ENCODE measurements at regions not wholly inside any gene's neighbourhood (a gene's known extent, or its start where the extent isn't known, plus 50 kb on each side); places are given as distances from the start of the nearest gene placed in this dataset.

- Mint-ChIP-seq H3K4me3 (no peak overlapping the region), H3K27me3 (no peaks in the 10 kb centered on the region), H3K9me3 (no peaks in the 10 kb centered on the region), H3K4me1 (no peaks in the 10 kb centered on the region), H3K36me3 (ENCODE audit: low read depth) (no peaks in the 10 kb centered on the region), H3K27ac (no peak overlapping the region)
- no peak for DNase-seq
- intact Hi-C loops (cut with micrococcal nuclease), result no loop called here
Observed at GRCh38 chr4:165737309-165737972, 135.6 kb upstream of the TLL1 start.

DNA sequence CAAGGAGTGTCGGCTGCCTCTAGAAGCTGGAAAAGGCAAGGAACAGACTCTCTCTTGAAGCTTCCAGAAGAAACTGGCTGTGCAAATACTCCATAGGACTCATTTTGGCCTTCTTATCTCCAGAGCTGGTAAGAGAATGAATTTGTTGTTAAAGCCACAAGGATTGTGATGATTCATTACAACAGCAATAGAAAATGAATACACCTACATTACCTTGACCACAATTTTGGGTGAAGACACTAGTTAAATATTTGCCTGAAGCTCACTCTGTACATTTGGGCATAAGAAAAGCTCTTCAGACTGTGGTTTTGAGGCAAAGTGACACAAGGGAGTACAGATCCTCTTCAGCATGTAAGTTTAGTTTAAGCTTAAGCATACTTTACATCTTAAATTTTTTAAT, 134.5 kb upstream of the TLL1 start:
- Mint-ChIP-seq H3K9me3 (no peaks in the 10 kb centered on the region), H3K4me3 (no peak overlapping the region), H3K27ac (no peak overlapping the region)

GRCh38 chr4:165740911-165741310, 132.1 kb upstream of the TLL1 start:
- Mint-ChIP-seq H3K9me3 (no peaks in the 10 kb centered on the region), H3K27ac (no peak overlapping the region), H3K4me3 (no peak overlapping the region), H3K27me3 (no peaks in the 10 kb centered on the region), H3K36me3 (ENCODE audit: low read depth) (no peaks in the 10 kb centered on the region), H3K4me1 (no peaks in the 10 kb centered on the region)
- no peak for DNase-seq
- intact Hi-C loops (cut with micrococcal nuclease), result no loop called here

More for the DNA sequence above, 134.5 kb upstream of the TLL1 start:
- no peak for DNase-seq
- no peaks in the 10 kb centered on the region for H3K4me1 Mint-ChIP-seq
- H3K27me3 Mint-ChIP-seq, result no peaks in the 10 kb centered on the region
- no peaks in the 10 kb centered on the region for H3K36me3 Mint-ChIP-seq (ENCODE audit: low read depth)
- intact Hi-C loops (cut with micrococcal nuclease), result no loop called here

DNA sequence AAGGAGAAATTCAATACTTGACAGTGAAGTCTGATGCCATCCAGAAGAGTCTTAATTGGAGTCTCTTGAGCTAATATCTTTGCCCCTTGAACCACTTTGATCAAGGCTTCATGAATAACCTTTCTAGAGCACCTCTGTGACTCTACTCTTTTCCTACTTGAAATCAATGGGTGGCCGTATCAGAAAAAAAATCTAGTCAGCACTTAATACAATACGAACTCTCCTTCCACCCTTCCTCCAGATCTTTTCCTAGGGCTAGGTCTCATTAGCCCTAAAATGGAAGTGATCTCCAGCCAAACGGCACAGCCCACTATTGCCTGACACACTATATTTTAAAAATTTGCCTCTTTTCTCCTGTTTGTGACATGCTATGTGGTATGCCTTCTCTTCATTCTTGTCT, 129.6 kb upstream of the TLL1 start:
- Mint-ChIP-seq H3K4me3 (no peak overlapping the region), H3K9me3 (no peaks in the 10 kb centered on the region)

DNA sequence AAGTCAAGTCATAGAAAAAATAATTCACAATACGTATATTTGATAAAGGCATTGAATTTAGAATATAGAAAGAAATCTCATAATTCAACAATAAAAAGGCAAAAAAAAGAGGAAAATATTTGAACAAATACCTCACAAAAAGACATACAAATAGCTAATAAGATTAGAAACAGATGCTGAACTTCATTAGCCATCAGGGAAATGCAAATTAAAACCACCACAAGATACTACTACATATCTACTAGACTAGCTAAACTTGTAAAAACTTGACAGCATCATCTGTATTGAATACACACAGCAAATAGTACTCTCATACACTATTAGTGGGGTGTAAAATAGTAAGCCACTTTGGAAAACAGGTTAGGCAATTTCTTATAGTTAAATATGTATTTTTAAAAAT, 128.7 kb upstream of the TLL1 start:
- H3K9me3 Mint-ChIP-seq, result no peaks in the 10 kb centered on the region
- H3K27me3 Mint-ChIP-seq, result no peaks in the 10 kb centered on the region
- no peak overlapping the region for H3K27ac Mint-ChIP-seq
- DNase-seq, result no peak
- no peaks in the 10 kb centered on the region for H3K36me3 Mint-ChIP-seq (ENCODE audit: low read depth)
- intact Hi-C loops (cut with micrococcal nuclease), result no loop called here
- no peak overlapping the region for H3K4me3 Mint-ChIP-seq
- no peaks in the 10 kb centered on the region for H3K4me1 Mint-ChIP-seq

More for the DNA sequence above, 129.6 kb upstream of the TLL1 start:
- H3K27me3 Mint-ChIP-seq, result no peaks in the 10 kb centered on the region
- DNase-seq, result no peak
- H3K27ac Mint-ChIP-seq, result no peak overlapping the region
- no peaks in the 10 kb centered on the region for H3K4me1 Mint-ChIP-seq
- H3K36me3 Mint-ChIP-seq (ENCODE audit: low read depth), result no peaks in the 10 kb centered on the region
- intact Hi-C loops (cut with micrococcal nuclease), result no loop called here

- intact Hi-C loops (cut with micrococcal nuclease), result no loop called here
- Mint-ChIP-seq H3K4me1 (no peaks in the 10 kb centered on the region), H3K36me3 (ENCODE audit: low read depth) (no peaks in the 10 kb centered on the region), H3K27me3 (no peaks in the 10 kb centered on the region), H3K9me3 (no peaks in the 10 kb centered on the region), H3K4me3 (no peak overlapping the region), H3K27ac (no peak overlapping the region)
- DNase-seq, result no peak
Observed at GRCh38 chr4:165748321-165748720, 124.7 kb upstream of the TLL1 start.

DNA sequence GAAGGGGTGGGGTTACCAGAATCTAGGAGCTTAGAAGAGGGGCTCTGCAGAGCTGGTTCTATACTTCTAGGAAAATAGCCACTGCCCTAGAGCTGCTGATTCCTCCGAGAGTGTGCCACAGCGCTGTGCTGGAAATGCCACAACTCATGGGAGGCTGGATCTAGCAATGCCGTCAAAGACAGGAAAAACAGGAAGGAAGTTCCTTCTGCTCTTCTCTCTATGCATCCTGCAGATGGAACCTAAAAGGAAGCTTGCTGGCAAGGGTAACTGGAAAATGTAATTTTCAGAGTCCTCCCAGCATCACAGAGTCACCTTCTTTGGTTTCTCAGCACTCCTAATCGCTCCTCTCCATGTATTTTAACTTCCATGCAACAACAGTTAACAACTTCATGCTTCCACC, 121.2 kb upstream of the TLL1 start:
- Mint-ChIP-seq H3K9me3 (no peaks in the 10 kb centered on the region), H3K4me3 (no peak overlapping the region), H3K27ac (no peak overlapping the region), H3K27me3 (no peaks in the 10 kb centered on the region), H3K36me3 (ENCODE audit: low read depth) (no peaks in the 10 kb centered on the region), H3K4me1 (no peaks in the 10 kb centered on the region)
- DNase-seq, result no peak
- intact Hi-C loops (cut with micrococcal nuclease), result no loop called here

DNA sequence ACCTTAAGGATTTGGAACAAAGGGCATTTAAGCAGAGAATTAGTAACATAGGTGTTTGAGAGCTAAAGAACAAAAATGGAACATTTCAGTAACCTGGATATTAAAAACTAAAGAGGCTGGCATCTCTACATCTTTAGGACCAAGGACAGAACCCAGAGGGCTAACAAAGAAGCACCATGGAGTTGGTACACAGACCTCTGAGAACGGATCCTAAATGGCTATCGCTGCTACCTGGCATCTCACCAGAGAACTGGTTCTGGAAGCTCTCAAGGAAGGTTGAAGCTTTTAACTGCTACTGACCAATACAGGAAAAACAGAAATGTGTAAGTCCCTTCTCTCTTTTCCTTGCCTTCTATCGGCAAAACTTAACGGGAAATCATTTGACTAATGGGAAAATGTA, 118.4 kb upstream of the TLL1 start:
- intact Hi-C loops (cut with micrococcal nuclease), result no loop called here
- no peaks in the 10 kb centered on the region for H3K27me3 Mint-ChIP-seq
- no peak overlapping the region for H3K4me3 Mint-ChIP-seq
- no peaks in the 10 kb centered on the region for H3K4me1 Mint-ChIP-seq
- no peaks in the 10 kb centered on the region for H3K9me3 Mint-ChIP-seq
- no peaks in the 10 kb centered on the region for H3K36me3 Mint-ChIP-seq (ENCODE audit: low read depth)
- H3K27ac Mint-ChIP-seq, result no peak overlapping the region
- DNase-seq, result no peak

DNA sequence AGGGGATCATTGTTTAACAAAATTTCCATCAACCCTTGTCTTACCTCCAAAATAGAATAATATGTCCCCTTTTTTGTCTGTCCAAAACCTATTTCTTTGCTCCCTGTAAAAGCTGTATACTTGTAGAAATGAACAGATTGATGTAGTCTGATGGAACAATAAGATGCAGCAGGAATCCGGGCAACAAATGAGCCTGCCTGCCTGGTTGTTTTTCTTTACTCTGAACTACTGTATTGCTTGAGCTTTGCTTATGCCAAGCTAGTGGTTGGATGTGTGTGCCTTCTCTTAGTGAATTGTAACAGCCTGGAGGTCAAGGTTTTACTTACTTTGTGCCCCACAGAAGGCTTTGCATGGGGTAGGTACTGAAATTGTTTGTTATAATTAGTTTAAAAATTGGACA, 116.2 kb upstream of the TLL1 start:
- no peaks in the 10 kb centered on the region for H3K4me1 Mint-ChIP-seq
- H3K36me3 Mint-ChIP-seq (ENCODE audit: low read depth), result no peaks in the 10 kb centered on the region
- no peaks in the 10 kb centered on the region for H3K27me3 Mint-ChIP-seq

DNA sequence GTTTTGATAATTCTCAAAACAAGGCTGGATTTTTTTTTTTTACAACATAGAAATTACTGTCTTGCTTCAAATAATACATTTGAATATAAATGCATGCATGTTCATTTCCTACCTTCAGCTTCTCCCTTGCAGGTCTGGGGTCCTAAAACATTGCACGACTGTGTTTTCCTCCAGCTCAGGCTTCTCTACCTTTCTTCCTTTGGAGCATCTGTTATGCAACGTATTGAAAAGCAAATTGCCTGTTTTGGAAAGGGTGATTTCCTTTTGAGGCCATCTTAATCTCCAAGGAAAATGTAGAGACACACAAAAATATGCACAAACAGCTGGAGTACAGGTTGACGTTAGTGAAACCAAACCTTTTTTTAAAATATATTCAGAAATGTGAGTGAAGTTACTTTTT, 115.6 kb upstream of the TLL1 start:
- Mint-ChIP-seq H3K36me3 (ENCODE audit: low read depth) (no peaks in the 10 kb centered on the region), H3K4me3 (no peak overlapping the region), H3K27ac (no peak overlapping the region), H3K4me1 (no peaks in the 10 kb centered on the region), H3K9me3 (no peaks in the 10 kb centered on the region), H3K27me3 (no peaks in the 10 kb centered on the region)
- intact Hi-C loops (cut with micrococcal nuclease), result no loop called here
- no peak for DNase-seq

More for the DNA sequence above, 116.2 kb upstream of the TLL1 start:
- Mint-ChIP-seq H3K9me3 (no peaks in the 10 kb centered on the region), H3K4me3 (no peak overlapping the region), H3K27ac (no peak overlapping the region)
- DNase-seq, result no peak
- intact Hi-C loops (cut with micrococcal nuclease), result no loop called here

GRCh38 chr4:165758086-165758485, 115.0 kb upstream of the TLL1 start:
- no peaks in the 10 kb centered on the region for H3K9me3 Mint-ChIP-seq
- intact Hi-C loops (cut with micrococcal nuclease), result no loop called here
- no peaks in the 10 kb centered on the region for H3K27me3 Mint-ChIP-seq
- DNase-seq, result no peak
- no peak overlapping the region for H3K4me3 Mint-ChIP-seq
- H3K4me1 Mint-ChIP-seq, result no peaks in the 10 kb centered on the region
- no peaks in the 10 kb centered on the region for H3K36me3 Mint-ChIP-seq (ENCODE audit: low read depth)
- no peak overlapping the region for H3K27ac Mint-ChIP-seq

DNA sequence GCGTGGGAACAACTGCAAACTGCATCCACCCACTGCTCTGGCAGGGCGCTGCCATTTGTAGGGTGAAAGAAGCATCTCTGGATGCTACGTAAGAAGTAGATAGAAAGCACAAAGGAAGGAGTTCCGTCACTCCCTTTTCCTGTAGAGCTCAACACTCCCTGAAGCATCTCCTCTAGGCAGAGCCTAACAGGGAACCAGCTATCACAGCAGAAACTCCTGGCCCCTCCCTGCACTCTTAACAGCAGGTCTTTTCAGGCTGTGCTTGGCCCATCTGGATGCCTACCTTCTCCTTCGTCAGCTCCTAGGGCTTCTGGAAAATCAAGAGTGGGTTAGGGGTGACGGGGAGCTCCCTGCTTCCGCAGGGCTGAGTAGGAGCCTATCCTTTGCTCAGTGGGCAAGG, 112.9 kb upstream of the TLL1 start:
- Mint-ChIP-seq H3K4me1 (no peaks in the 10 kb centered on the region), H3K9me3 (no peaks in the 10 kb centered on the region), H3K27ac (no peak overlapping the region), H3K27me3 (no peaks in the 10 kb centered on the region), H3K4me3 (no peak overlapping the region), H3K36me3 (ENCODE audit: low read depth) (no peaks in the 10 kb centered on the region)
- intact Hi-C loops (cut with micrococcal nuclease), result no loop called here
- no peak for DNase-seq

GRCh38 chr4:165761963-165762362, 111.1 kb upstream of the TLL1 start:
- Mint-ChIP-seq H3K27ac (no peak overlapping the region), H3K27me3 (no peaks in the 10 kb centered on the region), H3K36me3 (ENCODE audit: low read depth) (no peaks in the 10 kb centered on the region), H3K4me1 (no peaks in the 10 kb centered on the region), H3K4me3 (no peak overlapping the region), H3K9me3 (no peaks in the 10 kb centered on the region)
- intact Hi-C loops (cut with micrococcal nuclease), result no loop called here
- DNase-seq, result no peak

DNA sequence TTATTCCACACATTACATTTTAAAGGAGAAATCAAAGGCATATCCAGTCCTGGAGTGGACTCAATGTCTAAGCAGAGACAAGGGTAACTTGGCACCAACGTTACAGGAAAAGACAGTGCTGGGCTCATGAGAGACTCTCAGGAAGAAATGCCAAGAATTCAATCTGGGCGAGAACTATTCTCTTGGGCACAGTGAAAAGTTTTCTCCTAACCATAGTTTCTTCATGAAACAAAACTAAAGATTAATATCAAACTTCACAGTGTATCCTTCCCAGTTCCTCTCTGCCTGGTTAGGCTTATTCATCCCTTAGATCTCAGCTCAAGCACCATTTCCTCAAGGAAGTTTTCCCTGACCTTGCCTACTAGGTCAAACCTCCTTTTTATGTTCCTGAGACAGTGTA, 109.4 kb upstream of the TLL1 start:
- Mint-ChIP-seq H3K9me3 (no peaks in the 10 kb centered on the region), H3K27me3 (peaks cover 2% of the 10 kb centered on the region), H3K4me3 (no peak overlapping the region), H3K4me1 (no peaks in the 10 kb centered on the region), H3K36me3 (ENCODE audit: low read depth) (no peaks in the 10 kb centered on the region), H3K27ac (no peak overlapping the region)
- intact Hi-C loops (cut with micrococcal nuclease), result no loop called here
- no peak for DNase-seq

DNA sequence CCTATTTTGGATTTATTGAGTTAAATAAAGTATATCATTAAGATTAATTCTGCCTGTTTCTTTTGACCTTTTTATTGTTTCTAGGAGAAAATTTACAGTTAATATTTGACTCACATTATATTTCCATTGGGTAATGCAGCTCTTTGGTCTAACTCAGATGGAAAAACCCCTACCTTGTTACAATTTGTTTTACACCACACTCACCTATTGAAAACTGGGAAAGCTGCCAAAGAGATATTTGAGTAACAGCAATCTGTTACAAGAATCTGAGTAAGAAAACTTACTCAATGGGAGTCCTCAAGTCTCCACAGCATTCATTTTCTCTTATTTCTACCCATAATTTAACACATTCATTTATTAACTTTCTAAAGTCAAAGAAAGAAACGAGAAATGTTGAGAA, 108.0 kb upstream of the TLL1 start:
- no peak for DNase-seq
- intact Hi-C loops (cut with micrococcal nuclease), result no loop called here
- Mint-ChIP-seq H3K27ac (no peak overlapping the region), H3K4me3 (no peak overlapping the region), H3K36me3 (ENCODE audit: low read depth) (no peaks in the 10 kb centered on the region), H3K9me3 (no peaks in the 10 kb centered on the region), H3K4me1 (no peaks in the 10 kb centered on the region), H3K27me3 (peaks cover 2% of the 10 kb centered on the region)
